SK-N-SH (cell line): ENCODE measurements at regions not wholly inside any gene's neighbourhood (a gene's known extent, or its start where the extent isn't known, plus 50 kb on each side); places are given as distances from the start of the nearest gene placed in this dataset.
A peak's percentile ranks its signal among the peaks of the same experiment; 100 is the strongest.

Source experiments
- CTCF ChIA-PET: fragments of 300-600, 350-600 bp; formaldehyde crosslinking; extraction: SDS; loops from one replicate; lab custom pipeline; 2021; lab: Yijun Ruan, JAX
- POLR2A ChIA-PET: fragments of 350-600 bp; sonication (Branson Sonifier 250); formaldehyde crosslinking; extraction: SDS; loops from one replicate; lab custom pipeline; 2020; ENCODE audit warnings: antibody characterized with exemption, inconsistent platforms; lab: Yijun Ruan, JAX
- DNase-seq: peaks from one replicate; pipeline ENCODE4 v3.0.0; 2012
- H2AFZ ChIP-seq: fragments of 200-600 bp; sonication (generic); 2 replicates; pipeline ENCODE4 v1.8.1; 2016; ENCODE audit warnings: antibody characterized with exemption, mild to moderate bottlenecking, low read depth
- H3F3A ChIP-seq: fragments of 200-600 bp; sonication (generic); replicated peaks from 2 replicates; pipeline ENCODE3; 2016; ENCODE audit warnings: antibody characterized with exemption, mild to moderate bottlenecking; ENCODE audit not compliant: insufficient read depth
- H3K27ac ChIP-seq, 2 experiments: fragments of 200-500 bp in 1 of 2; fragments of 200-600 bp in 1 of 2; sonication (Bioruptor generic) in 1 of 2; sonication (generic), shearing (Covaris generic) in 1 of 2; 2 replicates each; pipeline versions ENCODE4 v1.5.1 to v1.6.1; 2014 to 2016; ENCODE audit warnings: low read depth in 2 of 2, inconsistent platforms in 1 of 2, low read length in 1 of 2, mild to moderate bottlenecking in 1 of 2, mixed read lengths in 1 of 2
- H3K27me3 ChIP-seq: fragments of 200-600 bp; sonication (generic), shearing (Covaris generic); 2 replicates; pipeline ENCODE4 v1.6.1; 2016; ENCODE audit warnings: mixed run types; ENCODE audit not compliant: insufficient read depth
- H3K36me3 ChIP-seq, 2 experiments: fragments of 200-500 bp in 1 of 2; fragments of 200-600 bp in 1 of 2; sonication (Bioruptor generic) in 1 of 2; sonication (generic) in 1 of 2; replicated peaks in 1 of 2; 2 replicates each; pipeline versions ENCODE3 to v1.5.1; 2014 to 2016; ENCODE audit warnings: low read length in 1 of 2, mild to moderate bottlenecking in 1 of 2; ENCODE audit not compliant: insufficient read depth in 2 of 2, control insufficient read depth in 1 of 2
- H3K4me1 ChIP-seq, 2 experiments: fragments of 200-500 bp in 1 of 2; fragments of 200-600 bp in 1 of 2; sonication (Bioruptor generic) in 1 of 2; sonication (generic), shearing (Covaris generic) in 1 of 2; 2 replicates each; pipeline versions ENCODE4 v1.5.1 to v1.6.1; 2014 to 2016; ENCODE audit warnings: low read depth in 1 of 2, low read length in 1 of 2, mixed run types in 1 of 2; ENCODE audit not compliant: insufficient read depth in 2 of 2, control insufficient read depth in 1 of 2
- H3K4me2 ChIP-seq: fragments of 200-600 bp; sonication (generic), shearing (Covaris generic); 2 replicates; pipeline ENCODE4 v1.6.1; 2017; ENCODE audit warnings: mixed run types
- H3K4me3 ChIP-seq, 2 experiments: fragments of 200-500 bp in 1 of 2; fragments of 200-600 bp in 1 of 2; sonication (Bioruptor generic) in 1 of 2; sonication (generic), shearing (Covaris generic) in 1 of 2; 2 replicates each; pipeline versions ENCODE4 v1.5.1 to v1.8.1; 2014 to 2016; ENCODE audit warnings: low read depth in 2 of 2, inconsistent platforms in 1 of 2, low read length in 1 of 2, mild to moderate bottlenecking in 1 of 2, mixed read lengths in 1 of 2, moderate library complexity in 1 of 2
- H3K79me2 ChIP-seq: fragments of 200-600 bp; sonication (generic); 2 replicates; pipeline ENCODE4 v1.8.1; 2017; ENCODE audit warnings: mild to moderate bottlenecking; ENCODE audit not compliant: insufficient read depth
- H3K9ac ChIP-seq: fragments of 200-600 bp; sonication (generic); 2 replicates; pipeline ENCODE4 v1.6.1; 2017; ENCODE audit warnings: mixed run types
- H3K9me2 ChIP-seq: fragments of 200-600 bp; sonication (generic); 2 replicates; pipeline ENCODE4 v1.6.1; 2017; ENCODE audit warnings: mixed run types
- H3K9me3 ChIP-seq: fragments of 200-600 bp; sonication (generic); 2 replicates; pipeline ENCODE4 v1.6.1; 2017; ENCODE audit warnings: mixed run types, mild to moderate bottlenecking, moderate library complexity
- H4K20me1 ChIP-seq: fragments of 200-600 bp; sonication (generic); 2 replicates; pipeline ENCODE4 v1.6.1; 2017; ENCODE audit warnings: mild to moderate bottlenecking, mixed run types; ENCODE audit not compliant: insufficient read depth
- CHD2 ChIP-seq: fragments of 150-350 bp; IDR thresholded peaks from 2 replicates; pipeline ENCODE4 v1.6.1; 2018; ENCODE audit warnings: low read length; ENCODE audit not compliant: partially characterized antibody
- EZH2phosphoT487 ChIP-seq: fragments of 200-600 bp; sonication (generic); IDR thresholded peaks from 2 replicates; pipeline ENCODE4 v1.6.1; 2017; ENCODE audit warnings: low read depth, mixed run types, mild to moderate bottlenecking, antibody characterized with exemption, moderate library complexity, borderline replicate concordance
- FOXJ3 ChIP-seq: sonication (generic); formaldehyde crosslinking; IDR thresholded peaks from 2 replicates; pipeline ENCODE4 v1.5.1; 2020; ENCODE audit warnings: mild to moderate bottlenecking, missing genetic modification reagents
- FOXM1 ChIP-seq: IDR thresholded peaks from 2 replicates; pipeline ENCODE4 v1.4.0; 2012; ENCODE audit warnings: low read depth, mild to moderate bottlenecking
- GABPA ChIP-seq: IDR thresholded peaks from 2 replicates; pipeline ENCODE4 v1.4.0; 2012; ENCODE audit warnings: low read depth, mild to moderate bottlenecking
- JUND ChIP-seq: IDR thresholded peaks from 2 replicates; pipeline ENCODE4 v1.4.0; 2012
- MAX ChIP-seq: IDR thresholded peaks from 2 replicates; pipeline ENCODE4 v1.4.0; 2012; ENCODE audit warnings: low read depth
- MEF2A ChIP-seq: IDR thresholded peaks from 2 replicates; pipeline ENCODE4 v1.4.0; 2012; ENCODE audit warnings: low read depth, borderline replicate concordance
- MXI1 ChIP-seq: IDR thresholded peaks from 2 replicates; pipeline ENCODE4 v1.6.1; 2012; ENCODE audit warnings: mild to moderate bottlenecking, low read depth, low read length, improper control_type of control experiment
- NRF1 ChIP-seq: IDR thresholded peaks from 2 replicates; pipeline ENCODE4 v1.6.1; 2012; ENCODE audit warnings: low read depth, mild to moderate bottlenecking, low read length
- PBX3 ChIP-seq: IDR thresholded peaks from 2 replicates; pipeline ENCODE4; 2012
- REST ChIP-seq: IDR thresholded peaks from 2 replicates; pipeline ENCODE4 v1.6.1; 2012; ENCODE audit warnings: mild to moderate bottlenecking, low read depth, low read length, moderate library complexity
- RFX5 ChIP-seq: IDR thresholded peaks from 2 replicates; pipeline ENCODE4 v1.6.1; 2012; ENCODE audit warnings: mild to moderate bottlenecking, improper control_type of control experiment, low read length
- SMC3 ChIP-seq: IDR thresholded peaks from 2 replicates; pipeline ENCODE4 v1.6.1; 2012; ENCODE audit warnings: low read depth, low read length, improper control_type of control experiment
- TAF1 ChIP-seq: IDR thresholded peaks from 2 replicates; pipeline ENCODE4 v1.6.1; 2012; ENCODE audit warnings: low read depth, mild to moderate bottlenecking, low read length, moderate library complexity, borderline replicate concordance
- TCF12 ChIP-seq: IDR thresholded peaks from 2 replicates; pipeline ENCODE4 v1.4.0; 2012
- YY1 ChIP-seq: IDR thresholded peaks from 2 replicates; pipeline ENCODE4 v1.4.0; 2012; ENCODE audit warnings: low read depth, mild to moderate bottlenecking
- WGBS: methylation state at CpG from one replicate; pipeline ENCODE4 v1.1.6; 2017; ENCODE audit warnings: low lambda C conversion rate; 5-methylcytosine and 5-hydroxymethylcytosine counted together

GRCh38 chr18:70600225-70600925, 311.5 kb downstream of the SOCS6 start (continued):
- TF ChIP-seq JUND (no peak), RFX5 (no peak), MEF2A (no peak), TCF12 (peak; percentile 28; the same call in 1 of the 2 replicates), NRF1 (no peak)
- TF ChIP-seq, all 33 proteins: peak for 5

GRCh38 chr18:70598406-70598805, 309.6 kb downstream of the SOCS6 start:
- no peak for TF ChIP-seq EZH2phosphoT487
- TF ChIP-seq GABPA, result no peak
- no peak for TF ChIP-seq SMC3
- no peak for TF ChIP-seq REST
- no peak for DNase-seq
- Histone ChIP-seq H3K36me3 (no peaks in the 10 kb centered on the region), H3K4me3 (no peak overlapping the region; a peak in 1 of 4 replicates), H3F3A (no peaks in the 10 kb centered on the region), H2AFZ (no peak overlapping the region), H3K27ac (no peak overlapping the region), H4K20me1 (no peaks in the 10 kb centered on the region), H3K9me2 (no peaks in the 10 kb centered on the region), H3K9me3 (no peaks in the 10 kb centered on the region), H3K4me1 (peaks cover 0 to 9% of the 10 kb centered on the region in 2 experiments; a peak in 2 of 4 replicates), H3K4me2 (no peak overlapping the region), H3K9ac (no peak overlapping the region), H3K27me3 (no peaks in the 10 kb centered on the region), H3K79me2 (no peaks in the 10 kb centered on the region)
- ChIA-PET POLR2A (no interaction called here), CTCF (no interaction called here)

GRCh38 chr18:70582981-70583380, 294.1 kb downstream of the SOCS6 start:
- no peaks in the 10 kb centered on the region for H3K9me2 ChIP-seq
- no peak overlapping the region for H2AFZ ChIP-seq
- CTCF ChIA-PET, result interaction anchor here (0.6 kb wide), 1 partner anchor 10 kb away, joined by 3 read pairs; no protein-coding TSS in a partner anchor
- TF ChIP-seq REST (no peak), SMC3 (no peak), JUND (no peak), MXI1 (no peak), CHD2 (no peak), MAX (no peak), PBX3 (no peak), YY1 (no peak), FOXM1 (no peak), FOXJ3 (CRISPR knock-in tag) (no peak), NRF1 (no peak), EZH2phosphoT487 (no peak), GABPA (no peak), TAF1 (no peak)

More at GRCh38 chr18:70582981-70583380, 294.1 kb downstream of the SOCS6 start:
- POLR2A ChIA-PET, result no interaction called here
- H3K9ac ChIP-seq, result no peak overlapping the region
- no peak overlapping the region for H3K4me2 ChIP-seq
- no peaks in the 10 kb centered on the region for H3K36me3 ChIP-seq
- H4K20me1 ChIP-seq, result no peaks in the 10 kb centered on the region
- no peaks in the 10 kb centered on the region for H3K4me1 ChIP-seq
- no peaks in the 10 kb centered on the region for H3K9me3 ChIP-seq
- no peaks in the 10 kb centered on the region for H3K79me2 ChIP-seq
- WGBS, result 45% methylated on average over 2 of the region's 2 CpGs
- H3K4me3 ChIP-seq, result no peak overlapping the region
- no peaks in the 10 kb centered on the region for H3K27me3 ChIP-seq
- H3K27ac ChIP-seq, result no peak overlapping the region
- H3F3A ChIP-seq, result no peaks in the 10 kb centered on the region
- no peak for DNase-seq
